22Rv1 (cell line): ENCODE measurements at regions not wholly inside any gene's neighbourhood (a gene's known extent, or its start where the extent isn't known, plus 50 kb on each side); places are given as distances from the start of the nearest gene placed in this dataset.
A peak's percentile ranks its signal among the peaks of the same experiment; 100 is the strongest.

ENCODE experiments used
- H3K27ac ChIP-seq: fragments of 450-650 bp; 2 replicates; pipeline ENCODE4 v1.5.1; 2017
- CTCF ChIP-seq: fragments of 450-650 bp; IDR thresholded peaks from 2 replicates; pipeline ENCODE4 v1.5.1; 2017; ENCODE audit warnings: mild to moderate bottlenecking
- ZFX ChIP-seq: fragments of 450-650 bp; IDR thresholded peaks from 2 replicates; pipeline ENCODE4 v1.6.1; 2017; ENCODE audit warnings: antibody characterized with exemption, borderline replicate concordance

GRCh38 chr13:59172076-59172475 lies 991.7 kb downstream of the DIAPH3 start:
- no peak overlapping the region for H3K27ac ChIP-seq
- TF ChIP-seq ZFX (no peak), CTCF (no peak)

GRCh38 chr13:59176775-59177174 lies 987.0 kb downstream of the DIAPH3 start:
- no peak for TF ChIP-seq ZFX
- peak; percentile 29; the same call in 1 of the 2 replicates for TF ChIP-seq CTCF
- H3K27ac ChIP-seq: no peak overlapping the region

GRCh38 chr13:59178344-59178743 lies 985.4 kb downstream of the DIAPH3 start:
- TF ChIP-seq CTCF: peak; percentile 71
- no peak for TF ChIP-seq ZFX
- H3K27ac ChIP-seq: no peak overlapping the region

- no peak overlapping the region for H3K27ac ChIP-seq
- TF ChIP-seq CTCF: no peak
- no peak for TF ChIP-seq ZFX
These were observed 981.5 kb downstream of the DIAPH3 start for GRCh38 chr13:59182241-59182640.

GRCh38 chr13:59197397-59197796 lies 966.3 kb downstream of the DIAPH3 start:
- TF ChIP-seq CTCF (no peak), ZFX (no peak)
- no peak overlapping the region for H3K27ac ChIP-seq

GRCh38 chr13:59201841-59202240 lies 961.9 kb downstream of the DIAPH3 start:
- no peak for TF ChIP-seq ZFX
- TF ChIP-seq CTCF: no peak
- H3K27ac ChIP-seq: no peak overlapping the region

GRCh38 chr13:59203855-59204254 lies 959.9 kb downstream of the DIAPH3 start:
- TF ChIP-seq ZFX (no peak), CTCF (no peak)
- H3K27ac ChIP-seq: no peak overlapping the region
